ENCODE measurements at regions not wholly inside any gene's neighbourhood (a gene's known extent, or its start where the extent isn't known, plus 50 kb on each side); places are given as distances from the start of the nearest gene placed in this dataset.

DNA sequence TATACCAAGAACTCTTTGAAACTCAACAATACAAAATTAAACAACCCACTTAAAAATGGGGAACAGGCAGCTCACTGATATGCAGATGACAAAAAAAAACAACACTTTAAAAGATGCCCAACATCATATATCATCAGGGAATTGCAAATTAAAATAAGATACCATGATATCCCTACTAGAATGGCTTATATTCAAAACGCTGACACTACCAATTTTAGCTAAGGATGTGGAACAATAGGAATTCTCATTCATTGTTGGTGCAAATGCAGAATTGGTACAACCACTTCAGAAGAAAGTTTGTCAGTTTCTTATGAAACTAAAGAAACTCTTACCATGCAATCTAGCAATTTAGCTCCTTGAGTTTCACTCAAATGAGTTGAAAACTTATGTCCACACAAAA, 259.0 kb upstream of the HS3ST1 start:
- H3K4me3 ChIP-seq (ENCODE audit: low read depth, low read length): no peak overlapping the region
- TF ChIP-seq CTCF (conservative IDR thresholded peaks at IDR 0.05; ENCODE audit: low read depth, low read length): no peak
- DNase-seq (ENCODE audit: low read depth): no peak

GRCh38 chr4:11685481-11685880, 256.8 kb upstream of the HS3ST1 start:
- no peak for DNase-seq (ENCODE audit: low read depth)
- no peak for TF ChIP-seq CTCF (conservative IDR thresholded peaks at IDR 0.05; ENCODE audit: low read depth, low read length)
- H3K4me3 ChIP-seq (ENCODE audit: low read depth, low read length): no peak overlapping the region

DNA sequence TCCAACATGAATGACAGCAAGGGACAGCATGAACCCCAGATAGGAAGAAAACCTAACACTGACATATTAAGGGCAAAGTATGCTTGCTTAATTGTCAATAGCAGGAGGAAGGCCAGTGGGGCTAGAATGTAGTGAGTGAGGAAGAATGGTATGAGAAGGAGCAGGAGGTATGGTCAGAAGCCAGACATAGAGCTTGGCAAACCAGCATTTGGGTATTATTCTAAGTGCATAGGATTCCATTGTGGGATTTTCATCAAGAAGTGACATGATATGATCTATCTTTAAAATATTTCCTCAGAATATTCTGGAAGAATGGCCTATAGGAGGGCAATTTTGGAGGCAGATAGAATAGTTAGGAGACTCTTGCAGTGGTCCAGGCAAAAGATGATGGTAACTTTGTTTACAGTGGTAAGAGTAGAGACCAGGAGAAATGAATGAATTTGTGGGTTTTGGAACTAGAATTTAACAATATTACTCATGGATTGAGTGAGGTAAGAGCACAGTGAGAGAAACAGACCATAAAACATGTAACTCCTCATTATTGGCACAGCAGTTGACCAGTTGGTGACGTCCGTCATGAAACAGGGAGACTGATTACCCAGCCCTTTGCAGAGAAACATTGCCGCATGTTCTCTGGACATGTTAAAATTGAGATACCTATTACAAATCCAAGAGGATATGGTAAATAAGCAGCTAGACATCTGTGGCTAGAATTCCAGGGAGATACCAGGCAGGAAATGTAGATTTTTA, 246.5 kb upstream of the HS3ST1 start:
- no peak for TF ChIP-seq CTCF (conservative IDR thresholded peaks at IDR 0.05; ENCODE audit: low read depth, low read length)
- DNase-seq (ENCODE audit: low read depth): no peak
- no peak overlapping the region for H3K4me3 ChIP-seq (ENCODE audit: low read depth, low read length)

GRCh38 chr4:11670304-11670703, 241.6 kb upstream of the HS3ST1 start:
- H3K4me3 ChIP-seq (ENCODE audit: low read depth, low read length): no peak overlapping the region
- TF ChIP-seq CTCF (conservative IDR thresholded peaks at IDR 0.05; ENCODE audit: low read depth, low read length): no peak
- DNase-seq (ENCODE audit: low read depth): no peak

- H3K4me3 ChIP-seq (ENCODE audit: low read depth, low read length): no peak overlapping the region
- peak; percentile 78 for DNase-seq (ENCODE audit: low read depth)
- no peak for TF ChIP-seq CTCF (conservative IDR thresholded peaks at IDR 0.05; ENCODE audit: low read depth, low read length)
Observed at GRCh38 chr4:11669156-11669555, 240.5 kb upstream of the HS3ST1 start.

DNA sequence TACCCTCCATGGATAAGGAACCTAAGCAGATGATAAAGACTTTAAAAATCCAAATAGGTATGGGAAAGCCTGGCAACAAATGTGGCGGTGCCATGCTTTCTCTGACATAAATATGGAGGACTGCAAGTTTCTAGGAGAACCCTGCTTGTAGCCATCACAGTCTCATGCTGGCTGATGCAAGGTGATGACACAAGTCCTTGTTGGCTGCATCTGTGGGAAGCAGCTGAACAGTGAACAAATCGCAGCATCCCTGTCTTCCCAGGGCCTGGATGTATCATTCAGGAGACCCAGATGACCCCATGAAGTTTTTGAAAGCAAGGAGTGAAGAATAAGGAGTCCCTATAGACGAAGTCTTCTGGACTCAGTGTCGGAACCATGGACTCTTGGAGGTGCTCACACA, 234.4 kb upstream of the HS3ST1 start:
- no peak for TF ChIP-seq CTCF (conservative IDR thresholded peaks at IDR 0.05; ENCODE audit: low read depth, low read length)
- no peak for DNase-seq (ENCODE audit: low read depth)
- H3K4me3 ChIP-seq (ENCODE audit: low read depth, low read length): no peak overlapping the region

All from epithelial cell of proximal tubule (primary cell).